SK-N-SH treated with all-trans-retinoic acid at 6 μM for 48 hours (cell line): ENCODE measurements at regions not wholly inside any gene's neighbourhood (a gene's known extent, or its start where the extent isn't known, plus 50 kb on each side); places are given as distances from the start of the nearest gene placed in this dataset.

Experiments
- ATAC-seq: fragments of 200-7000 bp; cut with Tn5 transposase; 3 replicates; pipeline ENCODE4 v1.9.1; 2020; ENCODE audit warnings: mild to moderate bottlenecking, moderate library complexity
- ARNTL ChIP-seq: fragments of 450-650 bp; formaldehyde crosslinking; IDR thresholded peaks from 2 replicates; pipeline ENCODE4 v1.5.0; 2020; ENCODE audit warnings: low read depth, mild to moderate bottlenecking, moderate library complexity, borderline replicate concordance
- CSDC2 ChIP-seq: fragments of 250-450 bp; sonication (Bioruptor Pico); IDR thresholded peaks from 2 replicates; pipeline ENCODE4 v1.5.0; 2020; ENCODE audit warnings: mild to moderate bottlenecking, moderate library complexity
- CSRNP3 ChIP-seq: fragments of 250-450 bp; sonication (Bioruptor Pico); IDR thresholded peaks from 2 replicates; pipeline ENCODE4 v1.5.1; 2021; ENCODE audit warnings: mild to moderate bottlenecking, moderate library complexity
- GLIS3 ChIP-seq: fragments of 250-450 bp; sonication (Bioruptor Pico); IDR thresholded peaks from 2 replicates; pipeline ENCODE4 v1.5.0; 2020; ENCODE audit warnings: mild to moderate bottlenecking, moderate library complexity
- ISL1 ChIP-seq: fragments of 250-450 bp; sonication (Bioruptor Pico); IDR thresholded peaks from 2 replicates; pipeline ENCODE4 v2.1.2; 2022; ENCODE audit warnings: mild to moderate bottlenecking, moderate library complexity
- OSR1 ChIP-seq: fragments of 250-450 bp; sonication (Bioruptor Pico); IDR thresholded peaks from 2 replicates; pipeline ENCODE4 v1.8.0; 2022; ENCODE audit warnings: moderate library complexity, mild to moderate bottlenecking, inconsistent platforms
- RARB ChIP-seq: fragments of 250-450 bp; sonication (Bioruptor Pico); IDR thresholded peaks from 2 replicates; pipeline ENCODE4 v1.8.0; 2021; ENCODE audit warnings: mild to moderate bottlenecking, moderate library complexity
- SNAI2 ChIP-seq: fragments of 250-450 bp; sonication (Bioruptor Pico); IDR thresholded peaks from 2 replicates; pipeline ENCODE4 v1.5.0; 2020; ENCODE audit warnings: mild to moderate bottlenecking, moderate library complexity
- TOX ChIP-seq: fragments of 250-450 bp; sonication (Bioruptor Pico); IDR thresholded peaks from 2 replicates; pipeline ENCODE4 v1.8.0; 2021; ENCODE audit warnings: mild to moderate bottlenecking, moderate library complexity, borderline replicate concordance
- TSHZ2 ChIP-seq: fragments of 250-450 bp; sonication (Bioruptor Pico); IDR thresholded peaks from 2 replicates; pipeline ENCODE4 v1.5.0; 2020; ENCODE audit warnings: mild to moderate bottlenecking, moderate library complexity
- ZC3H10 ChIP-seq: fragments of 250-450 bp; sonication (Bioruptor Pico); IDR thresholded peaks from 2 replicates; pipeline ENCODE4 v1.5.1; 2021; ENCODE audit warnings: mild to moderate bottlenecking, moderate library complexity
- ZFP3 ChIP-seq: fragments of 250-450 bp; sonication (Bioruptor Pico); IDR thresholded peaks from 2 replicates; pipeline ENCODE4 v1.5.0; 2020; ENCODE audit warnings: mild to moderate bottlenecking, moderate library complexity
- ZFP30 ChIP-seq: fragments of 450-650 bp; formaldehyde crosslinking; IDR thresholded peaks from 2 replicates; pipeline ENCODE4 v1.5.0; 2022; ENCODE audit warnings: mild to moderate bottlenecking, moderate library complexity
- ZNF565 ChIP-seq: fragments of 450-650 bp; formaldehyde crosslinking; conservative IDR thresholded peaks from 2 replicates; pipeline ENCODE4 v1.5.0; 2020; ENCODE audit warnings: low read depth, mild to moderate bottlenecking, moderate library complexity
- ZNF70 ChIP-seq: fragments of 450-650 bp; formaldehyde crosslinking; IDR thresholded peaks from 2 replicates; pipeline ENCODE4 v1.5.0; 2020; ENCODE audit warnings: mild to moderate bottlenecking, moderate library complexity
- ZNF8 ChIP-seq: fragments of 450-650 bp; formaldehyde crosslinking; IDR thresholded peaks from 2 replicates; pipeline ENCODE4 v1.5.0; 2020; ENCODE audit warnings: mild to moderate bottlenecking, moderate library complexity
- TF ChIP-seq, protein P1 (sequence below): fragments of 250-450 bp; sonication (Bioruptor Pico); IDR thresholded peaks from 2 replicates; pipeline ENCODE4 v1.8.0; 2021; ENCODE audit warnings: low read depth, mild to moderate bottlenecking, moderate library complexity, borderline replicate concordance
- TF ChIP-seq, protein P2 (sequence below): fragments of 250-450 bp; sonication (Bioruptor Pico); IDR thresholded peaks from 2 replicates; pipeline ENCODE4 v1.5.1; 2020; ENCODE audit warnings: low read depth, mild to moderate bottlenecking, moderate library complexity
- TF ChIP-seq, protein P3 (sequence below): fragments of 250-450 bp; sonication (Bioruptor Pico); IDR thresholded peaks from 2 replicates; pipeline ENCODE4 v1.8.0; 2020; ENCODE audit warnings: mild to moderate bottlenecking, moderate library complexity, borderline replicate concordance

GRCh38 chr13:91264484-91264883, 83.0 kb upstream of the MIR17HG start (continued):
- no peak for TF ChIP-seq CSRNP3
- no peak for TF ChIP-seq GLIS3 (CRISPR knock-in tag)
- no peak for TF ChIP-seq SNAI2 (CRISPR knock-in tag)
- TF ChIP-seq RARB (CRISPR knock-in tag), result no peak
- no peak for TF ChIP-seq CSDC2 (CRISPR knock-in tag)
- no peak for TF ChIP-seq ISL1 (CRISPR knock-in tag)

- no peak for ATAC-seq
- TF ChIP-seq ZFP3 (no peak), ZNF8 (CRISPR knock-in tag) (no peak), CSRNP3 (no peak), ARNTL (CRISPR knock-in tag) (no peak), ZNF70 (CRISPR knock-in tag) (no peak)
These were observed 78.2 kb upstream of the MIR17HG start for GRCh38 chr13:91269237-91269636.

DNA sequence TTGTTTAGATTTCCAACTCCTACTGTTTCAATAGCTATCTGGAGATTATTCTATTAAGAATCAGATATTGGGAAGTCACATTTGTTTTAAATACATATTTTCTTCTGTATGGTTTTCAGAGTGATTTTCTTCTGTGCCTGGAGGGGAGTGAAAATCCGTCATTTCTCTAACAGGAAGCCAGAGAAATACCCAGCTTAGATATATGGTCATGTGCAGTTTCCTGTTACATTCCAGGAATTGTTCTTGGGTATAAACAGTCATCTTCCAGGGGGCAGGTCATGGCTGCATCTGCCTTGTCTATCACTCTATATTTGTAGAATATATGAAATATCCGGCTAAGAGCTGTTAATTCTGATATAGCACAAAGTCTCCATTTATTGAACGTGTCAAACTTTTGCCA, 77.5 kb upstream of the MIR17HG start:
- TF ChIP-seq, protein P1, sequence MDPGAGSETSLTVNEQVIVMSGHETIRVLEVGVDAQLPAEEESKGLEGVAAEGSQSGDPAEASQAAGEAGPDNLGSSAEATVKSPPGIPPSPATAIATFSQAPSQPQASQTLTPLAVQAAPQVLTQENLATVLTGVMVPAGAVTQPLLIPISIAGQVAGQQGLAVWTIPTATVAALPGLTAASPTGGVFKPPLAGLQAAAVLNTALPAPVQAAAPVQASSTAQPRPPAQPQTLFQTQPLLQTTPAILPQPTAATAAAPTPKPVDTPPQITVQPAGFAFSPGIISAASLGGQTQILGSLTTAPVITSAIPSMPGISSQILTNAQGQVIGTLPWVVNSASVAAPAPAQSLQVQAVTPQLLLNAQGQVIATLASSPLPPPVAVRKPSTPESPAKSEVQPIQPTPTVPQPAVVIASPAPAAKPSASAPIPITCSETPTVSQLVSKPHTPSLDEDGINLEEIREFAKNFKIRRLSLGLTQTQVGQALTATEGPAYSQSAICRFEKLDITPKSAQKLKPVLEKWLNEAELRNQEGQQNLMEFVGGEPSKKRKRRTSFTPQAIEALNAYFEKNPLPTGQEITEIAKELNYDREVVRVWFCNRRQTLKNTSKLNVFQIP, result no peak
- no peak for TF ChIP-seq CSRNP3
- no peak for TF ChIP-seq SNAI2 (CRISPR knock-in tag)
- TF ChIP-seq ZFP3, result no peak
- TF ChIP-seq ZNF565 (CRISPR knock-in tag), result no peak
- TF ChIP-seq, protein P2, sequence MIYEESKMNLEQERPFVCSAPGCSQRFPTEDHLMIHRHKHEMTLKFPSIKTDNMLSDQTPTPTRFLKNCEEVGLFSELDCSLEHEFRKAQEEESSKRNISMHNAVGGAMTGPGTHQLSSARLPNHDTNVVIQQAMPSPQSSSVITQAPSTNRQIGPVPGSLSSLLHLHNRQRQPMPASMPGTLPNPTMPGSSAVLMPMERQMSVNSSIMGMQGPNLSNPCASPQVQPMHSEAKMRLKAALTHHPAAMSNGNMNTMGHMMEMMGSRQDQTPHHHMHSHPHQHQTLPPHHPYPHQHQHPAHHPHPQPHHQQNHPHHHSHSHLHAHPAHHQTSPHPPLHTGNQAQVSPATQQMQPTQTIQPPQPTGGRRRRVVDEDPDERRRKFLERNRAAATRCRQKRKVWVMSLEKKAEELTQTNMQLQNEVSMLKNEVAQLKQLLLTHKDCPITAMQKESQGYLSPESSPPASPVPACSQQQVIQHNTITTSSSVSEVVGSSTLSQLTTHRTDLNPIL (CRISPR knock-in tag), result no peak
- TF ChIP-seq, protein P3, sequence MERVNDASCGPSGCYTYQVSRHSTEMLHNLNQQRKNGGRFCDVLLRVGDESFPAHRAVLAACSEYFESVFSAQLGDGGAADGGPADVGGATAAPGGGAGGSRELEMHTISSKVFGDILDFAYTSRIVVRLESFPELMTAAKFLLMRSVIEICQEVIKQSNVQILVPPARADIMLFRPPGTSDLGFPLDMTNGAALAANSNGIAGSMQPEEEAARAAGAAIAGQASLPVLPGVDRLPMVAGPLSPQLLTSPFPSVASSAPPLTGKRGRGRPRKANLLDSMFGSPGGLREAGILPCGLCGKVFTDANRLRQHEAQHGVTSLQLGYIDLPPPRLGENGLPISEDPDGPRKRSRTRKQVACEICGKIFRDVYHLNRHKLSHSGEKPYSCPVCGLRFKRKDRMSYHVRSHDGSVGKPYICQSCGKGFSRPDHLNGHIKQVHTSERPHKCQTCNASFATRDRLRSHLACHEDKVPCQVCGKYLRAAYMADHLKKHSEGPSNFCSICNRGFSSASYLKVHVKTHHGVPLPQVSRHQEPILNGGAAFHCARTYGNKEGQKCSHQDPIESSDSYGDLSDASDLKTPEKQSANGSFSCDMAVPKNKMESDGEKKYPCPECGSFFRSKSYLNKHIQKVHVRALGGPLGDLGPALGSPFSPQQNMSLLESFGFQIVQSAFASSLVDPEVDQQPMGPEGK, result no peak
- no peak for TF ChIP-seq ZNF70 (CRISPR knock-in tag)
- no peak for TF ChIP-seq ARNTL (CRISPR knock-in tag)
- TF ChIP-seq CSDC2 (CRISPR knock-in tag), result no peak
- no peak for TF ChIP-seq OSR1
- TF ChIP-seq, all 23 proteins: peak for 0

DNA sequence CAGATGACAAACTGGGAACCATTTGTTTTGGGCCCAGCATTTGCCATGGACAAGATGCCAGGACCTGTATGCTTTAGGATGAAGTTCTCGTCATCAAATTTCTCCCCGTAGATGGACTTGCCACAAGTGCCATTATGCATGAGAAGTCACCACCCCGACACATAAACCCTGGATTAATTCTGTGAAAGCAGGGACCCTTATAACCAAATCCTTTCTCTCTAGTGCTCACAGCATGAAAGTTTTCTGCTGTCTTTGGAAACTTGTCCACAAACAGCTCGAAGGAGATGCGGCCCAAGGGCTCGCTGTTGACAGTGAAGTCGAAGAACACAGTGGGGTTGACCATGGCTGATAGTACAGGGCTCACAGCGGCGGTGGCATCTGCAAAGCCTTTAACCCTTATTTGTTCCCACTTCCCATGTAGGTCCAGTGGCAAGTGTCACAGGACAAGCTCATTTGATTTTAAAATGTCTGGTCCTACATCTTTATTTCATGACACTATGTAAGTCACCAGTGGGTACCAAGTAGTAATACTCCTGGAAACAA, 75.2 kb upstream of the MIR17HG start:
- no peak for ATAC-seq
- TF ChIP-seq ZC3H10 (CRISPR knock-in tag), result no peak
- TF ChIP-seq ZFP30, result no peak
- TF ChIP-seq, protein P2 (CRISPR knock-in tag), result no peak
- no peak for TF ChIP-seq CSRNP3
- no peak for TF ChIP-seq TOX
- no peak for TF ChIP-seq ARNTL (CRISPR knock-in tag)
- TF ChIP-seq TSHZ2, result no peak

More for the DNA sequence above, 77.5 kb upstream of the MIR17HG start:
- no peak for ATAC-seq
